SK-N-SH (cell line): ENCODE measurements at regions not wholly inside any gene's neighbourhood (a gene's known extent, or its start where the extent isn't known, plus 50 kb on each side); places are given as distances from the start of the nearest gene placed in this dataset.
A peak's percentile ranks its signal among the peaks of the same experiment; 100 is the strongest.

Experiments
- CTCF ChIA-PET: fragments of 300-600, 350-600 bp; formaldehyde crosslinking; extraction: SDS; loops from one replicate; lab custom pipeline; 2021; lab: Yijun Ruan, JAX
- POLR2A ChIA-PET: fragments of 350-600 bp; sonication (Branson Sonifier 250); formaldehyde crosslinking; extraction: SDS; loops from one replicate; lab custom pipeline; 2020; ENCODE audit warnings: antibody characterized with exemption, inconsistent platforms; lab: Yijun Ruan, JAX
- DNase-seq: peaks from one replicate; pipeline ENCODE4 v3.0.0; 2012
- H2AFZ ChIP-seq: fragments of 200-600 bp; sonication (generic); 2 replicates; pipeline ENCODE4 v1.8.1; 2016; ENCODE audit warnings: antibody characterized with exemption, mild to moderate bottlenecking, low read depth
- H3F3A ChIP-seq: fragments of 200-600 bp; sonication (generic); replicated peaks from 2 replicates; pipeline ENCODE3; 2016; ENCODE audit warnings: antibody characterized with exemption, mild to moderate bottlenecking; ENCODE audit not compliant: insufficient read depth
- H3K27ac ChIP-seq, 2 experiments: fragments of 200-500 bp in 1 of 2; fragments of 200-600 bp in 1 of 2; sonication (Bioruptor generic) in 1 of 2; sonication (generic), shearing (Covaris generic) in 1 of 2; 2 replicates each; pipeline versions ENCODE4 v1.5.1 to v1.6.1; 2014 to 2016; ENCODE audit warnings: low read depth in 2 of 2, inconsistent platforms in 1 of 2, low read length in 1 of 2, mild to moderate bottlenecking in 1 of 2, mixed read lengths in 1 of 2
- H3K27me3 ChIP-seq: fragments of 200-600 bp; sonication (generic), shearing (Covaris generic); 2 replicates; pipeline ENCODE4 v1.6.1; 2016; ENCODE audit warnings: mixed run types; ENCODE audit not compliant: insufficient read depth
- H3K36me3 ChIP-seq, 2 experiments: fragments of 200-500 bp in 1 of 2; fragments of 200-600 bp in 1 of 2; sonication (Bioruptor generic) in 1 of 2; sonication (generic) in 1 of 2; replicated peaks in 1 of 2; 2 replicates each; pipeline versions ENCODE3 to v1.5.1; 2014 to 2016; ENCODE audit warnings: low read length in 1 of 2, mild to moderate bottlenecking in 1 of 2; ENCODE audit not compliant: insufficient read depth in 2 of 2, control insufficient read depth in 1 of 2
- H3K4me1 ChIP-seq, 2 experiments: fragments of 200-500 bp in 1 of 2; fragments of 200-600 bp in 1 of 2; sonication (Bioruptor generic) in 1 of 2; sonication (generic), shearing (Covaris generic) in 1 of 2; 2 replicates each; pipeline versions ENCODE4 v1.5.1 to v1.6.1; 2014 to 2016; ENCODE audit warnings: low read depth in 1 of 2, low read length in 1 of 2, mixed run types in 1 of 2; ENCODE audit not compliant: insufficient read depth in 2 of 2, control insufficient read depth in 1 of 2
- H3K4me2 ChIP-seq: fragments of 200-600 bp; sonication (generic), shearing (Covaris generic); 2 replicates; pipeline ENCODE4 v1.6.1; 2017; ENCODE audit warnings: mixed run types
- H3K4me3 ChIP-seq, 2 experiments: fragments of 200-500 bp in 1 of 2; fragments of 200-600 bp in 1 of 2; sonication (Bioruptor generic) in 1 of 2; sonication (generic), shearing (Covaris generic) in 1 of 2; 2 replicates each; pipeline versions ENCODE4 v1.5.1 to v1.8.1; 2014 to 2016; ENCODE audit warnings: low read depth in 2 of 2, inconsistent platforms in 1 of 2, low read length in 1 of 2, mild to moderate bottlenecking in 1 of 2, mixed read lengths in 1 of 2, moderate library complexity in 1 of 2
- H3K79me2 ChIP-seq: fragments of 200-600 bp; sonication (generic); 2 replicates; pipeline ENCODE4 v1.8.1; 2017; ENCODE audit warnings: mild to moderate bottlenecking; ENCODE audit not compliant: insufficient read depth
- H3K9ac ChIP-seq: fragments of 200-600 bp; sonication (generic); 2 replicates; pipeline ENCODE4 v1.6.1; 2017; ENCODE audit warnings: mixed run types
- H3K9me2 ChIP-seq: fragments of 200-600 bp; sonication (generic); 2 replicates; pipeline ENCODE4 v1.6.1; 2017; ENCODE audit warnings: mixed run types
- H3K9me3 ChIP-seq: fragments of 200-600 bp; sonication (generic); 2 replicates; pipeline ENCODE4 v1.6.1; 2017; ENCODE audit warnings: mixed run types, mild to moderate bottlenecking, moderate library complexity
- H4K20me1 ChIP-seq: fragments of 200-600 bp; sonication (generic); 2 replicates; pipeline ENCODE4 v1.6.1; 2017; ENCODE audit warnings: mild to moderate bottlenecking, mixed run types; ENCODE audit not compliant: insufficient read depth
- CHD2 ChIP-seq: fragments of 150-350 bp; IDR thresholded peaks from 2 replicates; pipeline ENCODE4 v1.6.1; 2018; ENCODE audit warnings: low read length; ENCODE audit not compliant: partially characterized antibody
- CTCF ChIP-seq: fragments of 200-600 bp; sonication (generic); IDR thresholded peaks from 2 replicates; pipeline ENCODE4 v1.6.1; 2017; ENCODE audit warnings: antibody characterized with exemption, mild to moderate bottlenecking, moderate library complexity
- ELF1 ChIP-seq: IDR thresholded peaks from 2 replicates; pipeline ENCODE4 v1.4.0; 2012
- EP300 ChIP-seq, 2 experiments: IDR thresholded peaks; 2 replicates each; pipeline versions ENCODE4 v1.4.0 to v1.6.1; 2012; ENCODE audit warnings: borderline replicate concordance in 1 of 2, low read depth in 1 of 2, low read length in 1 of 2
- EZH2phosphoT487 ChIP-seq: fragments of 200-600 bp; sonication (generic); IDR thresholded peaks from 2 replicates; pipeline ENCODE4 v1.6.1; 2017; ENCODE audit warnings: low read depth, mixed run types, mild to moderate bottlenecking, antibody characterized with exemption, moderate library complexity, borderline replicate concordance
- FOSL2 ChIP-seq: IDR thresholded peaks from 2 replicates; pipeline ENCODE4 v1.4.0; 2012; ENCODE audit warnings: low read depth, mild to moderate bottlenecking, moderate library complexity, borderline replicate concordance
- FOXM1 ChIP-seq: IDR thresholded peaks from 2 replicates; pipeline ENCODE4 v1.4.0; 2012; ENCODE audit warnings: low read depth, mild to moderate bottlenecking
- GABPA ChIP-seq: IDR thresholded peaks from 2 replicates; pipeline ENCODE4 v1.4.0; 2012; ENCODE audit warnings: low read depth, mild to moderate bottlenecking
- IRF3 ChIP-seq: fragments of 150-350 bp; IDR thresholded peaks from 2 replicates; pipeline ENCODE4 v1.6.1; 2016; ENCODE audit warnings: mild to moderate bottlenecking, low read depth, low read length
- JUND ChIP-seq: IDR thresholded peaks from 2 replicates; pipeline ENCODE4 v1.4.0; 2012
- MEF2A ChIP-seq: IDR thresholded peaks from 2 replicates; pipeline ENCODE4 v1.4.0; 2012; ENCODE audit warnings: low read depth, borderline replicate concordance
- MXI1 ChIP-seq: IDR thresholded peaks from 2 replicates; pipeline ENCODE4 v1.6.1; 2012; ENCODE audit warnings: mild to moderate bottlenecking, low read depth, low read length, improper control_type of control experiment
- NFIC ChIP-seq: IDR thresholded peaks from 2 replicates; pipeline ENCODE4 v1.4.0; 2012; ENCODE audit warnings: borderline replicate concordance
- POLR2AphosphoS5 ChIP-seq: IDR thresholded peaks from 2 replicates; pipeline ENCODE4 v1.6.1; 2012; ENCODE audit warnings: low read depth, low read length
- RXRA ChIP-seq: IDR thresholded peaks from 2 replicates; pipeline ENCODE4 v1.4.0; 2012; ENCODE audit warnings: low read depth, mild to moderate bottlenecking, borderline replicate concordance
- SIN3A ChIP-seq: IDR thresholded peaks from 2 replicates; pipeline ENCODE4 v1.6.1; 2012; ENCODE audit warnings: low read depth, mild to moderate bottlenecking, low read length, moderate library complexity, borderline replicate concordance
- TAF1 ChIP-seq: IDR thresholded peaks from 2 replicates; pipeline ENCODE4 v1.6.1; 2012; ENCODE audit warnings: low read depth, mild to moderate bottlenecking, low read length, moderate library complexity, borderline replicate concordance
- TCF12 ChIP-seq: IDR thresholded peaks from 2 replicates; pipeline ENCODE4 v1.4.0; 2012
- TEAD4 ChIP-seq: IDR thresholded peaks from 2 replicates; pipeline ENCODE4 v1.4.0; 2012; ENCODE audit warnings: mild to moderate bottlenecking, borderline replicate concordance; ENCODE audit not compliant: insufficient read depth
- USF2 ChIP-seq: fragments of 150-350 bp; IDR thresholded peaks from 2 replicates; pipeline ENCODE4 v1.6.1; 2017; ENCODE audit warnings: antibody characterized with exemption, low read length, low read depth, borderline replicate concordance
- YY1 ChIP-seq: IDR thresholded peaks from 2 replicates; pipeline ENCODE4 v1.4.0; 2012; ENCODE audit warnings: low read depth, mild to moderate bottlenecking
- ZBTB33 ChIP-seq: IDR thresholded peaks from 2 replicates; pipeline ENCODE4 v1.4.0; 2012; ENCODE audit warnings: low read depth, borderline replicate concordance
- WGBS: methylation state at CpG from one replicate; pipeline ENCODE4 v1.1.6; 2017; ENCODE audit warnings: low lambda C conversion rate; 5-methylcytosine and 5-hydroxymethylcytosine counted together

- no peaks in the 10 kb centered on the region for H3K9me2 ChIP-seq
- no peak overlapping the region for H3K4me2 ChIP-seq
- no peaks in the 10 kb centered on the region for H3K79me2 ChIP-seq
- no peaks in the 10 kb centered on the region for H4K20me1 ChIP-seq
- no peak for TF ChIP-seq TEAD4
- no peak for TF ChIP-seq IRF3
- no peak for TF ChIP-seq ZBTB33
- TF ChIP-seq FOSL2 = no peak
- TF ChIP-seq EZH2phosphoT487 = no peak
- no peak for TF ChIP-seq SIN3A
- H2AFZ ChIP-seq = no peak overlapping the region
- POLR2A ChIA-PET = no interaction called here
- H3K36me3 ChIP-seq = no peaks in the 10 kb centered on the region
- H3K27me3 ChIP-seq = no peaks in the 10 kb centered on the region
- H3K27ac ChIP-seq = no peak overlapping the region
- WGBS = 45% methylated on average over 3 of the region's 3 CpGs
- DNase-seq = no peak
- H3K9ac ChIP-seq = no peak overlapping the region
- H3F3A ChIP-seq = peaks cover 3% of the 10 kb centered on the region
- no peak overlapping the region for H3K4me3 ChIP-seq
- no peaks in the 10 kb centered on the region for H3K9me3 ChIP-seq
- CTCF ChIA-PET = interaction anchor here (0.9 kb wide), 1 partner anchor 13 kb away, joined by 3 read pairs; no protein-coding TSS in a partner anchor
- H3K4me1 ChIP-seq = no peaks in the 10 kb centered on the region
Observed at GRCh38 chrX:22360129-22360528, 87.4 kb downstream of the CBLL2 start.

GRCh38 chrX:22365460-22365859 is 92.7 kb downstream of the CBLL2 start:
- H2AFZ ChIP-seq = no peak overlapping the region
- H3K27ac ChIP-seq = peak overlapping the region in 1 of 2 experiments; percentile 52; a peak in 2 of 4 replicates
- H3K4me2 ChIP-seq = no peak overlapping the region
- no peaks in the 10 kb centered on the region for H3K79me2 ChIP-seq
- no peaks in the 10 kb centered on the region for H3K4me1 ChIP-seq
- H3K4me3 ChIP-seq = no peak overlapping the region
- ChIA-PET POLR2A (no interaction called here), CTCF (no interaction called here)
- WGBS = 23% methylated on average over 3 of the region's 3 CpGs
- no peaks in the 10 kb centered on the region for H3K27me3 ChIP-seq
- H3K9me3 ChIP-seq = no peaks in the 10 kb centered on the region
- peaks cover 3% of the 10 kb centered on the region for H3F3A ChIP-seq
- no peak overlapping the region for H3K9ac ChIP-seq
- no peaks in the 10 kb centered on the region for H3K9me2 ChIP-seq
- H4K20me1 ChIP-seq = no peaks in the 10 kb centered on the region
- no peak for DNase-seq
- no peaks in the 10 kb centered on the region for H3K36me3 ChIP-seq
- TF ChIP-seq CTCF (no peak), GABPA (no peak), USF2 (no peak), RXRA (no peak), EP300 (IDR thresholded peaks at IDR 0.05; ENCODE audit: borderline replicate concordance in 1 of 2, low read depth in 1 of 2, low read length in 1 of 2) (peak in 1 of 2 experiments; percentile 36; a peak in 1 of 4 replicates), YY1 (no peak), MXI1 (no peak), CHD2 (no peak), FOXM1 (no peak), EZH2phosphoT487 (no peak), TCF12 (peak; percentile 20; the same call in 1 of the 2 replicates), FOSL2 (peak; percentile 78), TAF1 (no peak), MEF2A (no peak), SIN3A (no peak), ELF1 (no peak), NFIC (peak; percentile 64), JUND (peak; percentile 42; the same call in 1 of the 2 replicates), POLR2AphosphoS5 (no peak)
